Suprapubic skin (tissue), 4 donors: ENCODE measurements at regions not wholly inside any gene's neighbourhood (a gene's known extent, or its start where the extent isn't known, plus 50 kb on each side); places are given as distances from the start of the nearest gene placed in this dataset.

ENCODE experiments used
- DNase-seq, 2 donors: peaks; one replicate each; pipeline ENCODE4 v3.0.0-alpha.2; 2019; ENCODE audit warnings: low spot score in 2 of 2
- H3K27ac ChIP-seq: fragments of 200-600 bp; sonication (generic); one replicate; pipeline ENCODE4 v1.5.1; 2019
- H3K27me3 ChIP-seq: fragments of 200-600 bp; sonication (generic); one replicate; pipeline ENCODE4 v1.5.1; 2019
- H3K36me3 ChIP-seq: fragments of 200-600 bp; sonication (generic); one replicate; pipeline ENCODE4 v1.5.1; 2019
- H3K4me1 ChIP-seq: fragments of 200-600 bp; sonication (generic); one replicate; pipeline ENCODE4 v1.5.1; 2019
- H3K4me3 ChIP-seq: fragments of 200-600 bp; sonication (generic); one replicate; pipeline ENCODE4 v1.5.1; 2019; ENCODE audit warnings: mild to moderate bottlenecking
- H3K9me3 ChIP-seq: fragments of 200-600 bp; sonication (generic); one replicate; pipeline ENCODE4 v1.5.1; 2019
- CTCF ChIP-seq, 2 donors: fragments of 200-600 bp in 1 of 2; fragments of 450-650 bp in 1 of 2; sonication (generic) in 1 of 2; IDR thresholded peaks; one replicate each; pipeline ENCODE4 v1.5.1; 2016 to 2019; ENCODE audit warnings: antibody characterized with exemption in 2 of 2, mild to moderate bottlenecking in 1 of 2, moderate library complexity in 1 of 2
- EP300 ChIP-seq: sonication (generic); formaldehyde crosslinking; IDR thresholded peaks from one replicate; pipeline ENCODE4 v1.6.1; 2017; ENCODE audit warnings: antibody characterized with exemption
- POLR2A ChIP-seq, 2 donors: fragments of 450-650 bp; IDR thresholded peaks; one replicate each; pipeline ENCODE4 v1.6.1; 2017; ENCODE audit warnings: antibody characterized with exemption in 2 of 2, mild to moderate bottlenecking in 2 of 2, moderate library complexity in 2 of 2
- POLR2AphosphoS5 ChIP-seq, 3 donors: sonication (generic); formaldehyde crosslinking; IDR thresholded peaks; one replicate each; pipeline ENCODE4 v1.6.1; 2017; ENCODE audit warnings: antibody characterized with exemption in 3 of 3
- WGBS: methylation state at CpG from one replicate; pipeline ENCODE4 v1.1.5; 2018; 5-methylcytosine and 5-hydroxymethylcytosine counted together

GRCh38 chr6:47109281-47109680, 67.1 kb upstream of the ADGRF1 start:
- no peaks in the 10 kb centered on the region for H3K4me1 ChIP-seq
- no peak overlapping the region for H3K4me3 ChIP-seq
- no peaks in the 10 kb centered on the region for H3K36me3 ChIP-seq
- WGBS = 61% methylated on average over 2 of the region's 2 CpGs
- H3K27ac ChIP-seq = no peak overlapping the region
- DNase-seq = no peak
- no peaks in the 10 kb centered on the region for H3K9me3 ChIP-seq
- no peak for TF ChIP-seq POLR2A (IDR thresholded peaks at IDR 0.05)
- TF ChIP-seq CTCF (IDR thresholded peaks at IDR 0.05) = no peak
- TF ChIP-seq POLR2AphosphoS5 (IDR thresholded peaks at IDR 0.05) = no peak
- TF ChIP-seq EP300 = no peak
- H3K27me3 ChIP-seq = no peaks in the 10 kb centered on the region

DNA sequence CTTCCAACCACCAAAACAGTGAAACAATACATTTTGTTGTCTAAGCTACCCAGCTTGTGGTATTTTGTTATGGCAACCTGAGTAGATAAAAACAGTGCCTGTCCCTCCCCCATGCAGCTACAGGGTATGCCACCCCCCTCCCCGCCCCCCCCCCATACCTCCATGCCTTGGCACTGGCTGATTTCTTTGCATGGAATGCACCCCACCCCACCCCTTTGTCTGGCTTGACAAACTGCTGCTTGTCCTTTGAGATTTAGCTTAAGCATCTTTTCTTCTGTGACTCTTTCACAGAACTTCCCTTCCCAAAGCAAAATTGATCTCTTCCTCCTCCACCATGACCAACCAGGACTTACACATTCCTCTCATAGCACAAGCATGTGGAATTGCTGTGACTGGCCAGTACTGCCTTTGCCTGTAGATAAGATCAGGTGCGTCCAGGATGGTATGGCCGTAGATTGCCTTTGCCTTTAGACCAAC, 64.6 kb upstream of the ADGRF1 start:
- no peak for DNase-seq
- Histone ChIP-seq H3K4me3 (no peak overlapping the region), H3K4me1 (no peaks in the 10 kb centered on the region), H3K27me3 (no peaks in the 10 kb centered on the region), H3K36me3 (no peaks in the 10 kb centered on the region), H3K9me3 (no peaks in the 10 kb centered on the region), H3K27ac (no peak overlapping the region)
- TF ChIP-seq CTCF (IDR thresholded peaks at IDR 0.05) = no peak
- no peak for TF ChIP-seq POLR2A (IDR thresholded peaks at IDR 0.05)
- TF ChIP-seq EP300 = no peak
- TF ChIP-seq POLR2AphosphoS5 (IDR thresholded peaks at IDR 0.05) = no peak
- 93% methylated on average over 2 of the region's 3 CpGs for WGBS

GRCh38 chr6:47106216-47106615, 64.1 kb upstream of the ADGRF1 start:
- Histone ChIP-seq H3K4me1 (no peaks in the 10 kb centered on the region), H3K9me3 (no peaks in the 10 kb centered on the region), H3K4me3 (no peak overlapping the region), H3K27ac (no peak overlapping the region), H3K36me3 (no peaks in the 10 kb centered on the region), H3K27me3 (no peaks in the 10 kb centered on the region)
- 73% methylated on average over 3 of the region's 3 CpGs for WGBS
- TF ChIP-seq POLR2AphosphoS5 (IDR thresholded peaks at IDR 0.05) = no peak
- no peak for TF ChIP-seq CTCF (IDR thresholded peaks at IDR 0.05)
- TF ChIP-seq POLR2A (IDR thresholded peaks at IDR 0.05) = no peak
- no peak for TF ChIP-seq EP300
- DNase-seq = no peak

- no peaks in the 10 kb centered on the region for H3K9me3 ChIP-seq
- no peaks in the 10 kb centered on the region for H3K4me1 ChIP-seq
- no peaks in the 10 kb centered on the region for H3K36me3 ChIP-seq
- no peak for DNase-seq
- WGBS = 90% methylated on average over 10 of the region's 10 CpGs
- no peak overlapping the region for H3K27ac ChIP-seq
- no peak for TF ChIP-seq EP300
- no peak for TF ChIP-seq POLR2AphosphoS5 (IDR thresholded peaks at IDR 0.05)
- no peak for TF ChIP-seq POLR2A (IDR thresholded peaks at IDR 0.05)
- TF ChIP-seq CTCF (IDR thresholded peaks at IDR 0.05) = no peak
- no peaks in the 10 kb centered on the region for H3K27me3 ChIP-seq
- H3K4me3 ChIP-seq = no peak overlapping the region
Measured at GRCh38 chr6:47105469-47106178, 63.5 kb upstream of the ADGRF1 start.

GRCh38 chr6:47103931-47104330, 61.8 kb upstream of the ADGRF1 start:
- DNase-seq = no peak
- Histone ChIP-seq H3K4me1 (peaks cover 5% of the 10 kb centered on the region), H3K4me3 (no peak overlapping the region), H3K27ac (no peak overlapping the region), H3K27me3 (no peaks in the 10 kb centered on the region), H3K36me3 (no peaks in the 10 kb centered on the region), H3K9me3 (no peaks in the 10 kb centered on the region)
- 44% methylated on average over 6 of the region's 6 CpGs for WGBS
- TF ChIP-seq POLR2AphosphoS5 (IDR thresholded peaks at IDR 0.05) (no peak), CTCF (IDR thresholded peaks at IDR 0.05) (no peak), EP300 (no peak), POLR2A (IDR thresholded peaks at IDR 0.05) (no peak)
